ENCODE measurements at regions not wholly inside any gene's neighbourhood (a gene's known extent, or its start where the extent isn't known, plus 50 kb on each side); places are given as distances from the start of the nearest gene placed in this dataset.

- intact Hi-C loops (cut with micrococcal nuclease) = no loop called here
- no peaks in the 10 kb centered on the region for H3K36me3 Mint-ChIP-seq (ENCODE audit: low read depth)
- no peaks in the 10 kb centered on the region for H3K27me3 Mint-ChIP-seq
- H3K4me3 Mint-ChIP-seq = no peak overlapping the region
- H3K4me1 Mint-ChIP-seq = no peaks in the 10 kb centered on the region
- no peak overlapping the region for H3K27ac Mint-ChIP-seq
- ATAC-seq (ENCODE audit: low read depth) = no peak
- no peaks in the 10 kb centered on the region for H3K9me3 Mint-ChIP-seq
- no peak for TF ChIP-seq CTCF (IDR thresholded peaks at IDR 0.05)
- ChIA-PET CTCF (no interaction called here), POLR2A (no interaction called here)
- no peak for DNase-seq
Measured at GRCh38 chr4:176896211-176896610, 103.5 kb upstream of the VEGFC start.

- no peaks in the 10 kb centered on the region for H3K36me3 Mint-ChIP-seq (ENCODE audit: low read depth)
- H3K4me1 Mint-ChIP-seq = no peaks in the 10 kb centered on the region
- H3K9me3 Mint-ChIP-seq = no peaks in the 10 kb centered on the region
- no peak overlapping the region for H3K4me3 Mint-ChIP-seq
- no peak for TF ChIP-seq CTCF (IDR thresholded peaks at IDR 0.05)
- H3K27me3 Mint-ChIP-seq = no peaks in the 10 kb centered on the region
- ChIA-PET POLR2A (no interaction called here), CTCF (no interaction called here)
- no peak for DNase-seq
- no peak overlapping the region for H3K27ac Mint-ChIP-seq
- intact Hi-C loops (cut with micrococcal nuclease) = no loop called here
- no peak for ATAC-seq (ENCODE audit: low read depth)
Measured at GRCh38 chr4:176897226-176897625, 104.5 kb upstream of the VEGFC start.

- intact Hi-C loops (cut with micrococcal nuclease) = no loop called here
- no peak for ATAC-seq (ENCODE audit: low read depth)
- POLR2A ChIA-PET = no interaction called here
- DNase-seq = no peak
- CTCF ChIA-PET = no interaction called here
- no peaks in the 10 kb centered on the region for H3K9me3 Mint-ChIP-seq
- no peaks in the 10 kb centered on the region for H3K27me3 Mint-ChIP-seq
- H3K4me1 Mint-ChIP-seq = no peaks in the 10 kb centered on the region
- no peak overlapping the region for H3K27ac Mint-ChIP-seq
- TF ChIP-seq CTCF (IDR thresholded peaks at IDR 0.05) = no peak
- no peak overlapping the region for H3K4me3 Mint-ChIP-seq
- H3K36me3 Mint-ChIP-seq (ENCODE audit: low read depth) = no peaks in the 10 kb centered on the region
Measured at GRCh38 chr4:176898791-176899190, 106.1 kb upstream of the VEGFC start.

GRCh38 chr4:176902710-176903323 is 110.1 kb upstream of the VEGFC start:
- Mint-ChIP-seq H3K4me3 (no peak overlapping the region), H3K9me3 (no peaks in the 10 kb centered on the region), H3K27ac (no peak overlapping the region), H3K4me1 (no peaks in the 10 kb centered on the region), H3K36me3 (ENCODE audit: low read depth) (no peaks in the 10 kb centered on the region), H3K27me3 (no peaks in the 10 kb centered on the region)
- TF ChIP-seq CTCF (IDR thresholded peaks at IDR 0.05) = no peak
- intact Hi-C loops (cut with micrococcal nuclease) = no loop called here
- CTCF ChIA-PET = no interaction called here
- POLR2A ChIA-PET = no interaction called here
- DNase-seq (no peak), ATAC-seq (ENCODE audit: low read depth) (no peak)

GRCh38 chr4:176906709-176907108 is 114.0 kb upstream of the VEGFC start:
- Mint-ChIP-seq H3K9me3 (no peaks in the 10 kb centered on the region), H3K27ac (no peak overlapping the region), H3K4me1 (no peaks in the 10 kb centered on the region), H3K36me3 (ENCODE audit: low read depth) (no peaks in the 10 kb centered on the region), H3K27me3 (no peaks in the 10 kb centered on the region), H3K4me3 (no peak overlapping the region)
- ChIA-PET POLR2A (no interaction called here), CTCF (no interaction called here)
- ATAC-seq (ENCODE audit: low read depth) = no peak
- no peak for DNase-seq
- TF ChIP-seq CTCF (IDR thresholded peaks at IDR 0.05) = no peak
- intact Hi-C loops (cut with micrococcal nuclease) = no loop called here
